H1 (cell line): ENCODE measurements at regions not wholly inside any gene's neighbourhood (a gene's known extent, or its start where the extent isn't known, plus 50 kb on each side); places are given as distances from the start of the nearest gene placed in this dataset.

ENCODE experiments used
- CTCF ChIA-PET: fragments of 300-600 bp; sonication (Branson Sonifier 250); formaldehyde crosslinking; loops from one replicate; lab custom pipeline; 2021; ENCODE audit not compliant: partially characterized antibody; lab: Charles Lee
- POLR2A ChIA-PET: fragments of 300-600 bp; sonication (Branson Sonifier 250); formaldehyde crosslinking; loops from one replicate; lab custom pipeline; 2021; ENCODE audit warnings: inconsistent platforms; ENCODE audit not compliant: partially characterized antibody; lab: Charles Lee
- DNase-seq, 2 experiments: peaks; one replicate each; pipeline versions ENCODE4 v3.0.0 to v3.0.0-alpha.2; 2010 to 2022; ENCODE audit warnings: low spot score in 2 of 2, low read depth in 1 of 2, mixed read lengths in 1 of 2
- FAIRE-seq: peaks from 2 replicates; lab custom pipeline; 2011; peaks lifted over from hg19 to GRCh38; lab: Jason Lieb, UNC
- H2AFZ ChIP-seq: 2 replicates; pipeline ENCODE4 v1.8.1; 2012; ENCODE audit warnings: low read length, inconsistent platforms
- H2AK5ac ChIP-seq: 2 replicates; pipeline ENCODE4 v1.6.1; 2013; ENCODE audit warnings: low read depth, low read length
- H2BK120ac ChIP-seq: replicated peaks from 2 replicates; pipeline ENCODE3; 2013; ENCODE audit warnings: low read depth, low read length, inconsistent platforms
- H2BK12ac ChIP-seq: 2 replicates; pipeline ENCODE4 v1.6.1; 2013; ENCODE audit warnings: low read depth, low read length
- H2BK15ac ChIP-seq: 2 replicates; pipeline ENCODE4 v1.6.1; 2013; ENCODE audit warnings: low read length
- H2BK20ac ChIP-seq: 2 replicates; pipeline ENCODE4 v1.6.1; 2013; ENCODE audit warnings: low read length
- H2BK5ac ChIP-seq: 2 replicates; pipeline ENCODE4 v1.6.1; 2013; ENCODE audit warnings: low read depth, low read length
- H3K14ac ChIP-seq: 2 replicates; pipeline ENCODE4 v1.6.1; 2013; ENCODE audit warnings: inconsistent platforms; ENCODE audit not compliant: insufficient read length
- H3K18ac ChIP-seq: 2 replicates; pipeline ENCODE4 v1.6.1; 2013; ENCODE audit warnings: low read length; ENCODE audit errors: extremely low read depth
- H3K23ac ChIP-seq: 2 replicates; pipeline ENCODE4 v1.6.1; 2013; ENCODE audit warnings: inconsistent platforms; ENCODE audit not compliant: insufficient read length
- H3K23me2 ChIP-seq: 2 replicates; pipeline ENCODE4 v1.6.1; 2013; ENCODE audit warnings: low read depth, low read length
- H3K27ac ChIP-seq: 2 replicates; pipeline ENCODE4 v1.6.1; 2011; ENCODE audit warnings: low read depth, low read length, inconsistent platforms
- H3K27me3 ChIP-seq, 4 experiments: replicated peaks in 1 of 4; 1 replicate in 1 of 4; 2 replicates in 3 of 4; pipeline versions ENCODE4 v1.6.1 to v1.8.1; 2011 to 2013; ENCODE audit warnings: low read length in 3 of 4, mild to moderate bottlenecking in 3 of 4, inconsistent platforms in 2 of 4, mixed read lengths in 2 of 4, moderate library complexity in 1 of 4; ENCODE audit not compliant: control insufficient read depth in 3 of 4, insufficient read depth in 3 of 4; ENCODE audit errors: extremely low read depth in 1 of 4
- H3K36me3 ChIP-seq, 4 experiments: 2 replicates each; pipeline versions ENCODE4 v1.6.1 to v1.8.1; 2011 to 2013; ENCODE audit warnings: mild to moderate bottlenecking in 4 of 4, low read length in 3 of 4, moderate library complexity in 2 of 4, control low read depth in 1 of 4, inconsistent platforms in 1 of 4; ENCODE audit not compliant: insufficient read depth in 4 of 4, control insufficient read depth in 2 of 4
- H3K4ac ChIP-seq: replicated peaks from 2 replicates; pipeline ENCODE3; 2013; ENCODE audit warnings: low read length, low read depth, mixed read lengths, inconsistent platforms; ENCODE audit not compliant: insufficient read length
- H3K4me1 ChIP-seq, 4 experiments: replicated peaks in 1 of 4; 1 replicate in 1 of 4; 2 replicates in 3 of 4; pipeline versions ENCODE4 v1.6.1 to v1.8.1; 2011 to 2013; ENCODE audit warnings: low read length in 3 of 4, inconsistent platforms in 2 of 4, mixed read lengths in 1 of 4; ENCODE audit not compliant: insufficient read depth in 4 of 4, control insufficient read depth in 3 of 4
- H3K4me2 ChIP-seq, 2 experiments: 2 replicates each; pipeline versions ENCODE4 v1.6.1 to v1.8.1; 2011 to 2013; ENCODE audit warnings: low read depth in 2 of 2, low read length in 2 of 2, control low read depth in 1 of 2, inconsistent platforms in 1 of 2, mild to moderate bottlenecking in 1 of 2; ENCODE audit not compliant: insufficient read depth in 1 of 2
- H3K4me3 ChIP-seq, 4 experiments: fragments of 200-600, 300-600 bp in 1 of 4; sonication (generic), shearing (Covaris generic), sonication (Bioruptor Twin) in 1 of 4; 2 replicates each; pipeline versions ENCODE4 v1.5.1 to v1.8.1; 2011 to 2016; ENCODE audit warnings: low read length in 4 of 4, low read depth in 3 of 4, control low read depth in 2 of 4, inconsistent platforms in 2 of 4, mild to moderate bottlenecking in 2 of 4, mixed read lengths in 1 of 4, moderate library complexity in 1 of 4; ENCODE audit not compliant: insufficient read depth in 2 of 4; ENCODE audit errors: extremely low read depth in 1 of 4
- H3K56ac ChIP-seq: replicated peaks from 2 replicates; pipeline ENCODE3; 2013; ENCODE audit warnings: low read depth, mild to moderate bottlenecking, mixed read lengths, low read length, inconsistent platforms; ENCODE audit not compliant: insufficient read length
- H3K79me1 ChIP-seq: 2 replicates; pipeline ENCODE4 v1.6.1; 2013; ENCODE audit warnings: low read depth, low read length, control low read depth
- H3K79me2 ChIP-seq, 2 experiments: 2 replicates each; pipeline versions ENCODE4 v1.6.1 to v1.8.1; 2012 to 2013; ENCODE audit warnings: low read length in 2 of 2, mild to moderate bottlenecking in 2 of 2, inconsistent platforms in 1 of 2; ENCODE audit not compliant: insufficient read depth in 2 of 2, control insufficient read depth in 1 of 2
- H3K9ac ChIP-seq, 4 experiments: replicated peaks in 1 of 4; 1 replicate in 1 of 4; 2 replicates in 3 of 4; pipeline versions ENCODE4 v1.6.1 to v1.8.1; 2011 to 2013; ENCODE audit warnings: low read depth in 3 of 4, low read length in 3 of 4, control low read depth in 2 of 4, mild to moderate bottlenecking in 2 of 4, moderate library complexity in 2 of 4, inconsistent platforms in 1 of 4; ENCODE audit errors: extremely low read depth in 1 of 4
- H3K9me3 ChIP-seq, 2 experiments: 2 replicates each; pipeline versions ENCODE4 v1.6.1 to v1.8.1; 2012 to 2013; ENCODE audit warnings: mild to moderate bottlenecking in 2 of 2, moderate library complexity in 2 of 2, control low read depth in 1 of 2, inconsistent platforms in 1 of 2, low read depth in 1 of 2, low read length in 1 of 2, mixed read lengths in 1 of 2; ENCODE audit not compliant: insufficient read depth in 2 of 2
- H4K20me1 ChIP-seq, 2 experiments: replicated peaks in 1 of 2; 2 replicates each; pipeline versions ENCODE3 to v1.8.1; 2011 to 2013; ENCODE audit warnings: inconsistent platforms in 2 of 2, low read length in 2 of 2, mild to moderate bottlenecking in 1 of 2; ENCODE audit not compliant: insufficient read depth in 2 of 2, control insufficient read depth in 1 of 2
- H4K5ac ChIP-seq: 2 replicates; pipeline ENCODE4 v1.6.1; 2013; ENCODE audit warnings: low read length, low read depth, mixed read lengths, inconsistent platforms; ENCODE audit not compliant: insufficient read length
- H4K8ac ChIP-seq: 2 replicates; pipeline ENCODE4 v1.8.0; 2013; ENCODE audit warnings: mild to moderate bottlenecking, moderate library complexity, low read length, inconsistent platforms; ENCODE audit not compliant: insufficient read depth; ENCODE audit errors: extremely low read depth
- H4K91ac ChIP-seq: replicated peaks from 2 replicates; pipeline ENCODE3; 2013; ENCODE audit warnings: low read length, mixed read lengths, inconsistent platforms; ENCODE audit not compliant: insufficient read length
- CBX8 ChIP-seq: fragments of 300-800, 300-1000 bp; sonication (generic); IDR thresholded peaks from 2 replicates; pipeline ENCODE4 v1.7.1; 2016; ENCODE audit warnings: low read depth, low read length, borderline replicate concordance
- GABPA ChIP-seq: IDR thresholded peaks from 2 replicates; pipeline ENCODE4 v1.6.1; 2011; ENCODE audit warnings: mild to moderate bottlenecking, low read length, moderate library complexity, borderline replicate concordance; ENCODE audit not compliant: insufficient read depth
- WGBS, 2 experiments: shearing (Covaris generic) in 1 of 2; methylation state at CpG; one replicate each; pipeline versions ENCODE4 v1.1.6 to v1.1.7; 2013 to 2015; ENCODE audit warnings: low lambda C conversion rate in 2 of 2, mixed read lengths in 2 of 2, inconsistent platforms in 1 of 2, low coverage in 1 of 2, missing lambda C conversion rate in 1 of 2; ENCODE audit not compliant: insufficient replicate concordance in 2 of 2, insufficient coverage in 1 of 2, insufficient read length in 1 of 2; ENCODE audit errors: extremely low coverage in 1 of 2, missing lambda C conversion rate in 1 of 2; 5-methylcytosine and 5-hydroxymethylcytosine counted together
- TF ChIP-seq, protein P1 (sequence below): IDR thresholded peaks from 2 replicates; pipeline ENCODE4 v1.6.1; 2012; ENCODE audit warnings: inconsistent platforms
- TF ChIP-seq, protein P2 (sequence below): IDR thresholded peaks from 2 replicates; pipeline ENCODE4 v1.6.1; 2012; ENCODE audit warnings: low read length, inconsistent platforms

DNA sequence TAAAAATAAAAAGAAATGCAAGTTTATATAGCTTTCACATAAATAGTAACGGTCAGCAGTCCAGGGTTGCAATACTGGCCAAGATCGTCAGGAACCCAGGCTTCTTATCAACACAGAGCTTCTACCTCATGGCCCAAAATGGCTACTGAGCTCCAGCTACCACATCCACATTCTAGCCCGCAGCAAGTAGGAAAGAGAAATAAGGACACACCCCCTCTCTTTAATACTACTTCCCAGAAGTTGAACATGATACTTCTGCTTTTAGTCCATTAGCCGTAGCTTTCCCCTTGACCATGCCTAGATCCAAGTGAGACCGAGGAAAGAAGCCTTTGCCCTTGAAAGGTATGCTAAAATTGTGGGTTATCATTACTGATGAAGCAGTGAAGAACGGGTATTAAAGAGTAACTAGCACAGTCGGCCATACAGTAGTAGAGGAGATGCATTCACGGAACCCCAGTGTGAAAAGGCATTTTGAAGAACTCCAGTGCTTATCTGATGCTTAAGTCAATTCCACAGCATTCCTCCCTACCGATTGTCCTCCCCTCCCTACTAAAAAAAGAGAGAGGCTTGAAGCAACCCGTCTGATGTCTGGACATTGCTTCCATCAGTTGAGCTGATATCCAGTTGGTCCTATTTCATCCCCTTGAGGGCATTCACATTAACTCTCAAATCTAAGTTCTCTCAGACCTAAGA is 226.9 kb upstream of the RREB1 start:
- no peak overlapping the region for H2AK5ac ChIP-seq
- no peak overlapping the region for H4K8ac ChIP-seq
- no peak overlapping the region for H3K4me2 ChIP-seq
- H2BK12ac ChIP-seq, result no peak overlapping the region
- TF ChIP-seq, protein P1, sequence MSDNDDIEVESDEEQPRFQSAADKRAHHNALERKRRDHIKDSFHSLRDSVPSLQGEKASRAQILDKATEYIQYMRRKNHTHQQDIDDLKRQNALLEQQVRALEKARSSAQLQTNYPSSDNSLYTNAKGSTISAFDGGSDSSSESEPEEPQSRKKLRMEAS, result no peak
- no peak for TF ChIP-seq GABPA
- TF ChIP-seq, protein P2, sequence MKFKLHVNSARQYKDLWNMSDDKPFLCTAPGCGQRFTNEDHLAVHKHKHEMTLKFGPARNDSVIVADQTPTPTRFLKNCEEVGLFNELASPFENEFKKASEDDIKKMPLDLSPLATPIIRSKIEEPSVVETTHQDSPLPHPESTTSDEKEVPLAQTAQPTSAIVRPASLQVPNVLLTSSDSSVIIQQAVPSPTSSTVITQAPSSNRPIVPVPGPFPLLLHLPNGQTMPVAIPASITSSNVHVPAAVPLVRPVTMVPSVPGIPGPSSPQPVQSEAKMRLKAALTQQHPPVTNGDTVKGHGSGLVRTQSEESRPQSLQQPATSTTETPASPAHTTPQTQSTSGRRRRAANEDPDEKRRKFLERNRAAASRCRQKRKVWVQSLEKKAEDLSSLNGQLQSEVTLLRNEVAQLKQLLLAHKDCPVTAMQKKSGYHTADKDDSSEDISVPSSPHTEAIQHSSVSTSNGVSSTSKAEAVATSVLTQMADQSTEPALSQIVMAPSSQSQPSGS, result no peak
- no peak for TF ChIP-seq CBX8
- TF ChIP-seq, all 59 proteins: peak for 0
- ChIA-PET CTCF (interaction anchor here (0.7 to 1.5 kb wide), 8 partner anchors 11 to 358 kb away, joined by 3 to 4 read pairs (median 4); no protein-coding TSS in a partner anchor), POLR2A (interaction anchor here (0.6 kb wide), 1 partner anchor 194 kb away, joined by 3 read pairs; no protein-coding TSS in a partner anchor)
- WGBS, 2 experiments, result 90% methylated on average over 10 of the region's 10 CpGs; no CpG with 5 or more reads in 1 of the 2 experiments
- no peaks in the 10 kb centered on the region for H3K27me3 ChIP-seq
- H2BK120ac ChIP-seq, result no peak overlapping the region
- no peak overlapping the region for H4K91ac ChIP-seq
- no peak for FAIRE-seq
- H2BK20ac ChIP-seq, result no peak overlapping the region
- H3K23me2 ChIP-seq, result no peaks in the 10 kb centered on the region; the same call in 1 of the 2 replicates
- H3K79me1 ChIP-seq, result no peaks in the 10 kb centered on the region
- H4K20me1 ChIP-seq, result no peaks in the 10 kb centered on the region
- H3K14ac ChIP-seq, result no peak overlapping the region
- no peak overlapping the region for H3K4ac ChIP-seq
- H3K56ac ChIP-seq, result no peak overlapping the region
- no peak overlapping the region for H3K18ac ChIP-seq
- H3K23ac ChIP-seq, result no peak overlapping the region
- H3K9me3 ChIP-seq, result no peaks in the 10 kb centered on the region
- no peak overlapping the region for H3K4me3 ChIP-seq
- DNase-seq, result no peak
- no peak overlapping the region for H2BK15ac ChIP-seq
- H3K9ac ChIP-seq, result no peak overlapping the region
- H3K4me1 ChIP-seq, result peaks cover 0 to 3% (median 0%) of the 10 kb centered on the region in 4 experiments; a peak in 3 of 7 replicates
- no peak overlapping the region for H2AFZ ChIP-seq
- no peak overlapping the region for H3K27ac ChIP-seq
- no peaks in the 10 kb centered on the region for H3K79me2 ChIP-seq
- no peak overlapping the region for H4K5ac ChIP-seq
- H3K36me3 ChIP-seq, result no peaks in the 10 kb centered on the region
- H2BK5ac ChIP-seq, result no peak overlapping the region
